GM21360 (cell line): ENCODE measurements at regions not wholly inside any gene's neighbourhood (a gene's known extent, or its start where the extent isn't known, plus 50 kb on each side); places are given as distances from the start of the nearest gene placed in this dataset.
"Not testable (repeated sequence)": the region's sequence is repeated elsewhere in the genome, so short reads cannot be mapped to it uniquely, and the experiment has no call there.

Experiments
- ATAC-seq: cut with Tn5 transposase; IDR thresholded peaks from one replicate; pipeline ENCODE4 v1.9.1; 2021; ENCODE audit warnings: mild to moderate bottlenecking, moderate library complexity; ENCODE audit not compliant: unreplicated experiment

GRCh38 chr9:89670801-89671434 lies 66.1 kb downstream of the GADD45G start:
- no peak for ATAC-seq

DNA sequence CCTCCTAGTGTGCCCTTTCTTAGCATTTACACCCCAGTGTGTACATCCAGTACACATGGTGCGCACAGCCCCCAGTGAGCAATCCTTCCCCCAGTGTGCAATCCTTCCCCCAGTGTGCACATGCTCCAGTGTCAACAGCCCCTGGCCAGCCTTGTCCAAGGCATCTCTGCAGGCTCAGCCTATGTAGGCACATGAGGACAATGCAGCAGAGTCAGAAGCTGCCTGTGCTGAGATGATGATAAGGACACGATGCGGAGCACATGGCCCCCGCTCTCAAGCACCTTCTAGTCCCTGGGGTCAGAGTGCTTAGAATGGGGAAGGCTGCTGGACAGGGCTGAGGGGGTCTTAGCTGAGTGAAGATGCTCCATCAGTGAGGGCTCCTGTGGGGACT lies 69.8 kb downstream of the GADD45G start:
- ATAC-seq: no peak

DNA sequence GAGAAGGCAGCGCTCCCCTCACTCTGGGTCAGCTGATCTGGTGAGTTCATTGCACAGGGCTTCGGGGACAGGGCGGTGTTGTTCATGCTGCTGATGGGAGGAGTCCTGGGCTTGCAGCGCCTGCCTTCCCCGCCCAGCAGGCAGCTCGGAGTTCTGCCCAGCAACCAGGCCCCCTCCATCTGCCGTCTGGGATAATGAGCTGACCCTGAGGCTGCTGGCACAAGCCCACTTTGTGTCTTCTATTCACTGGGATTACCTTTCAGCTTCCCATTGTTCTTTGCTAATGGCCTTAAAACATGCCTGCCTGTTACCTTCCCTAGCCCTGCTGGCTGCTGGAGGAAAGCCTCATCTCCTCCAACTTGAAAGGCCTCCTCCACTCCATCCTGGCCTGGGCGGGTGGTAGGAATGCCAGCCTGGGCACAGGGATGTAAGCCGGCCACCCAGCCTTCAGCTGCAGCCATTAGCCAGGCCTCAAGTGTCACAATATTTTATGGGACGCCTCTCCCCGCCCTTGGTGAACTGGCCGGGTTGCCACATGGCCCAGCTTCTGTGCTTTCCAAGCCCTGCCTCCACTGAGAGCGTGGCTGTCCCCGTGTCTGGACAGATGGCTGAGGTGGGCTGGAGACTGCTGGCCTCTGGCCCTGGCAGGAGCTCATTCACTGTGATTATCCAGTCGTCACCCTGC lies 70.4 kb downstream of the GADD45G start:
- ATAC-seq: no peak

DNA sequence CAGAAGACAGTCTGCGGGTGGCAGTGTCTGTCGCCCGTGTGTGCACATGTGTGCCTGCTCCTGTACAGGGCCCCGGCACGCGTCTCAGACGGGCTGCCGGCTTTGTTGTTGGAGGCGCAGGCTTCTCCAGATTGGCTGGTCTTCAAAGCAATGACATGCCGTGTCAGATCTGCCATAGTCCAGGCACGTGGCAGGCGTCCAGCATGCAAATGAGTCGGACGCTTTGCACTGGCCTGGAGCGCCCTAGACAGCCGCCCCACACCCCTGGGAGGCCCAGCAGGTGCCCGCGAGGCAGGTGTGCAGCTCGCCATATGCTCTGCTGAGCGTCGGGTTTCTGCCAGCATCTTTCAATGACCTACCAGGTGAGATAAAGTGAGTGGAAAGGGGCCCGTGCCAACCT lies 71.5 kb downstream of the GADD45G start:
- no peak for ATAC-seq

DNA sequence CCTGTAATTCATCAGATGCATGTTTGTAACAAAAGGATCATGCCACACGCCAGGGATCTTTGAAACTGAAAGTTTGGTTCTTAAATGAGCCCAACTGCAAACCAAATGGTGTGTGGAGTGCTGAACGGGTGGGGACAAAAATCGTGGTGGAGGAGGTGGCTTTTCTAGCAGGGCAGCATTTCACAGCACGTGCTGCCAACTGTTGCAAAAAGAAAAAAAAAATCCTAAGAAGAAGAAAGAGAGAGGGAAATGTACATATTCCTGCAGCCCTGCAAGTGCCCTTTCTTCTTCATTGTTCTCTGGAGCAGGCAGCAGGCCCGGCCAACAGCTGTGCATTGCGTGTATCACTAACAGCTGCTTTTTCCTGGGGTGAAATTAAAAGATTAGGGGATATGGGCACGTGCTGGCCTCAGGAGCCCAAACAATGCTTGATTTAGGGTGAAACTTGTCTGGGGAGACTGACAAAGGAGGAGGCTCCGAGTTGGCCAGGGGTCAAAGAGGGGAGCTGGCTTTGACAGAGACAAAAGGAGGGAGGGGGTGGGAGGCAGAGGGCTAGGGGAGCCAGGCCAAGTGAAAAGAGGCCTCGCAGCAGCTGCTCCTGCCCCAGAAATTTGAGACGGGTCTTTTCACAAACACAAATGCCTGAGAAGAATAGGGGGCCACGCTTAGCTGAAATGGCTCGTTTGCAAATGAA lies 73.0 kb downstream of the GADD45G start:
- ATAC-seq: no peak

- ATAC-seq: no peak
Observed at GRCh38 chr9:89678396-89679015, 73.7 kb downstream of the GADD45G start.

- no peak for ATAC-seq
Observed at GRCh38 chr9:89679016-89679415, 74.2 kb downstream of the GADD45G start.

GRCh38 chr9:89679581-89679980 lies 74.8 kb downstream of the GADD45G start:
- no peak for ATAC-seq

- no peak for ATAC-seq
Observed at GRCh38 chr9:89680547-89681467, 76.0 kb downstream of the GADD45G start.

DNA sequence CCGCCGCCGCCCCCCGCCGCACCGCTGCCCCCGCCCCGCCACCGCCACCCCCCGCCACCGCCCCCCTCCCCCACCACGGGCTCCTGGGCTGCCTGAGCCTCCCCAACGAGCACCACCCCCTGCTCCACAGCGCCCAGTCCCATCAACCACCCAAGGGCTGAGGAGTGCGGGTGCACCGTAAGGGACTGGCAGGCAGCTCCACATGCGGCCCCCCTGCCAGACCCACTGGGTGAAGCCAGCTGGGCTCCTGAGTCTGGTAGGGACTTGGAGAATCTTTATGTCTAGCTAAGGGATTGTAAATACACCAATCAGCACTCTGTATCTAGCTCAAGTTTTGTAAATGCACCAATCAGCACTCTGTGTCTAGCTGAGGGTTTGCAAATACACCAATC lies 76.7 kb downstream of the GADD45G start:
- not testable (repeated sequence) for ATAC-seq

GRCh38 chr9:89683626-89684025 lies 78.8 kb downstream of the GADD45G start:
- no peak for ATAC-seq

GRCh38 chr9:89684218-89684617 lies 79.4 kb downstream of the GADD45G start:
- no peak for ATAC-seq

- no peak for ATAC-seq
Observed at GRCh38 chr9:89684912-89685636, 80.3 kb downstream of the GADD45G start.

- ATAC-seq: no peak
Observed at GRCh38 chr9:89685698-89686097, 80.9 kb downstream of the GADD45G start.

DNA sequence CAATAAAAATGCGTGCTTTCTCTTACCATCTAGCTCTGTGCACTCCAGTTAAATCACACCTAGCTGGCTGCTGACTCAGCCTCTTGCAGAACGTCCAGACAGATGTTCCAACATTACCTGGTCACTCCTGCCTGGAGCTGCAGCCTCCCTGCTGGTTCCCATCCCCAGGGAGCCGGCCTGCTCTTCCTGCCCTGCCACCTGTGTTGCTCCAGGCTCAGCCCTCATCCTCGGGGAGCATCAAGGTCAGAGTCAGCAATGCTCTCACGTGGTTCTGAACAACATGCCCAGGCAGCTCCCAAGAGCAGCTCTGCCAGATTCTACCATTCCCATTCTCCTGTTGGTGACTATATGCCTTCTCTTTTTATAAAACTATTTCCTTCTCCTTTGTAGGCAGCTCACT lies 81.3 kb downstream of the GADD45G start:
- ATAC-seq: no peak

GRCh38 chr9:89686621-89687020 lies 81.8 kb downstream of the GADD45G start:
- no peak for ATAC-seq

- ATAC-seq: no peak
Observed at GRCh38 chr9:89687188-89687587, 82.4 kb downstream of the GADD45G start.

GRCh38 chr9:89687848-89688247 lies 83.0 kb downstream of the GADD45G start:
- no peak for ATAC-seq

- ATAC-seq: not testable (repeated sequence)
Observed at GRCh38 chr9:89689321-89689720, 84.5 kb downstream of the GADD45G start.

DNA sequence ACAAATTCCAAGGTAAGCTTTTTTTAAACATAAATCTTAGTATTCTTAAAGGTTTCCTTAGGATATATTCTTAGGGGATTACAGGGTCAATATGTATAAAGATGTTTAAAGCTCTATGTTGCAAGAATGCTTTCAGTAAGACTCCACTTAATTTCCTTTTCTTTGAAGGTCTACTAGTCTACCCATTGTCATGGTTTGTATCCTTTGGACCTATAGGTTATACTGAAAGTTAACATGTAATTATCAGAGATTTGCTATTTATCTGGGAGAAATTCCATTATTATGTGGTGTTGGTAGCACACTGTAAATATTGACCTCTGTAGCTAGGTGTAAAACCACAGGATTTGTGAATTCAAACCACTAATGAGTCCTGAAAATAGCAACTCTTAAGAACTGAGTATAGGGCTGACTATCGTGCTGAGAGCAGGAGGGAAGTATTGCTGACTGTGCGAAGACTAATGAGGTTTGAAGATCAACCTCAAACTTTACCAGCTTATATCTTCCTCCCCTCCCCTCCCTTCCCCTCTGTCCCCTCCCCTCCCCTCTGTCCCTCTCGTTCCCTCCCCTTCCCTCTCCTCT lies 85.6 kb downstream of the GADD45G start:
- ATAC-seq: peak; percentile 76
